SK-N-SH treated with all-trans-retinoic acid at 6 μM for 48 hours (cell line): ENCODE measurements at regions not wholly inside any gene's neighbourhood (a gene's known extent, or its start where the extent isn't known, plus 50 kb on each side); places are given as distances from the start of the nearest gene placed in this dataset.

ENCODE experiments used
- ATAC-seq: fragments of 200-7000 bp; cut with Tn5 transposase; 3 replicates; pipeline ENCODE4 v1.9.1; 2020; ENCODE audit warnings: mild to moderate bottlenecking, moderate library complexity
- ARNTL ChIP-seq: fragments of 450-650 bp; formaldehyde crosslinking; IDR thresholded peaks from 2 replicates; pipeline ENCODE4 v1.5.0; 2020; ENCODE audit warnings: low read depth, mild to moderate bottlenecking, moderate library complexity, borderline replicate concordance
- BACH2 ChIP-seq: fragments of 250-450 bp; sonication (Bioruptor Pico); IDR thresholded peaks from 2 replicates; pipeline ENCODE4 v1.9.0; 2021; ENCODE audit warnings: mild to moderate bottlenecking, borderline replicate concordance
- CSDC2 ChIP-seq: fragments of 250-450 bp; sonication (Bioruptor Pico); IDR thresholded peaks from 2 replicates; pipeline ENCODE4 v1.5.0; 2020; ENCODE audit warnings: mild to moderate bottlenecking, moderate library complexity
- ISL1 ChIP-seq: fragments of 250-450 bp; sonication (Bioruptor Pico); IDR thresholded peaks from 2 replicates; pipeline ENCODE4 v2.1.2; 2022; ENCODE audit warnings: mild to moderate bottlenecking, moderate library complexity
- POU6F1 ChIP-seq: fragments of 250-450 bp; sonication (Bioruptor Pico); IDR thresholded peaks from 2 replicates; pipeline ENCODE4 v1.8.0; 2021; ENCODE audit warnings: low read depth, mild to moderate bottlenecking, moderate library complexity, borderline replicate concordance
- RARB ChIP-seq: fragments of 250-450 bp; sonication (Bioruptor Pico); IDR thresholded peaks from 2 replicates; pipeline ENCODE4 v1.8.0; 2021; ENCODE audit warnings: mild to moderate bottlenecking, moderate library complexity
- SNAI2 ChIP-seq: fragments of 250-450 bp; sonication (Bioruptor Pico); IDR thresholded peaks from 2 replicates; pipeline ENCODE4 v1.5.0; 2020; ENCODE audit warnings: mild to moderate bottlenecking, moderate library complexity
- TOX ChIP-seq: fragments of 250-450 bp; sonication (Bioruptor Pico); IDR thresholded peaks from 2 replicates; pipeline ENCODE4 v1.8.0; 2021; ENCODE audit warnings: mild to moderate bottlenecking, moderate library complexity, borderline replicate concordance
- TSHZ2 ChIP-seq: fragments of 250-450 bp; sonication (Bioruptor Pico); IDR thresholded peaks from 2 replicates; pipeline ENCODE4 v1.5.0; 2020; ENCODE audit warnings: mild to moderate bottlenecking, moderate library complexity
- ZC3H10 ChIP-seq: fragments of 250-450 bp; sonication (Bioruptor Pico); IDR thresholded peaks from 2 replicates; pipeline ENCODE4 v1.5.1; 2021; ENCODE audit warnings: mild to moderate bottlenecking, moderate library complexity
- ZFP3 ChIP-seq: fragments of 250-450 bp; sonication (Bioruptor Pico); IDR thresholded peaks from 2 replicates; pipeline ENCODE4 v1.5.0; 2020; ENCODE audit warnings: mild to moderate bottlenecking, moderate library complexity
- ZFP30 ChIP-seq: fragments of 450-650 bp; formaldehyde crosslinking; IDR thresholded peaks from 2 replicates; pipeline ENCODE4 v1.5.0; 2022; ENCODE audit warnings: mild to moderate bottlenecking, moderate library complexity
- ZNF565 ChIP-seq: fragments of 450-650 bp; formaldehyde crosslinking; conservative IDR thresholded peaks from 2 replicates; pipeline ENCODE4 v1.5.0; 2020; ENCODE audit warnings: low read depth, mild to moderate bottlenecking, moderate library complexity
- ZNF70 ChIP-seq: fragments of 450-650 bp; formaldehyde crosslinking; IDR thresholded peaks from 2 replicates; pipeline ENCODE4 v1.5.0; 2020; ENCODE audit warnings: mild to moderate bottlenecking, moderate library complexity
- TF ChIP-seq, protein P1 (sequence below): fragments of 250-450 bp; sonication (Bioruptor Pico); IDR thresholded peaks from 2 replicates; pipeline ENCODE4 v1.5.1; 2020; ENCODE audit warnings: low read depth, mild to moderate bottlenecking, moderate library complexity
- TF ChIP-seq, protein P2 (sequence below): fragments of 250-450 bp; sonication (Bioruptor Pico); IDR thresholded peaks from 2 replicates; pipeline ENCODE4 v1.5.1; 2021; ENCODE audit warnings: mild to moderate bottlenecking, moderate library complexity
- TF ChIP-seq, protein P3 (sequence below): fragments of 250-450 bp; sonication (Bioruptor Pico); IDR thresholded peaks from 2 replicates; pipeline ENCODE4 v1.8.0; 2020; ENCODE audit warnings: mild to moderate bottlenecking, moderate library complexity, borderline replicate concordance

DNA sequence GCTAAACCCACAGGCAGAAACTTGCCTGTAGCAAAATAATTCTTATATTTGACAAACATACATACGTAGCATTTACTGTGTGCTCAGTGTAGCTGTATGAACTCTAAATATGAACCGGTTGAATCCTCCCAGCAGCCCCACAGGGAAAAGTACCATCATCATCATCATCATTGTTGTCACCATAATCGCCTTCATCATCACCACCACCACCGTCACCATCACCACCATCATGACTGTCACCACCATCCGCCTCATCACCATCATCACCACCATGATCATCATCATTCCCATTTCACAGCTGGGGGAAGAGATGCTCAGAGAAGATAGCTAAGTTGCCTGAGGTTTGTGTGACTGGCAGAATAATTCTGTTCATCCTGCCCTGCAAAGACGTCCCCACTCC, 81.7 kb downstream of the IRF8 start:
- no peak for ATAC-seq
- TF ChIP-seq ISL1 (CRISPR knock-in tag), result no peak
- TF ChIP-seq, protein P1, sequence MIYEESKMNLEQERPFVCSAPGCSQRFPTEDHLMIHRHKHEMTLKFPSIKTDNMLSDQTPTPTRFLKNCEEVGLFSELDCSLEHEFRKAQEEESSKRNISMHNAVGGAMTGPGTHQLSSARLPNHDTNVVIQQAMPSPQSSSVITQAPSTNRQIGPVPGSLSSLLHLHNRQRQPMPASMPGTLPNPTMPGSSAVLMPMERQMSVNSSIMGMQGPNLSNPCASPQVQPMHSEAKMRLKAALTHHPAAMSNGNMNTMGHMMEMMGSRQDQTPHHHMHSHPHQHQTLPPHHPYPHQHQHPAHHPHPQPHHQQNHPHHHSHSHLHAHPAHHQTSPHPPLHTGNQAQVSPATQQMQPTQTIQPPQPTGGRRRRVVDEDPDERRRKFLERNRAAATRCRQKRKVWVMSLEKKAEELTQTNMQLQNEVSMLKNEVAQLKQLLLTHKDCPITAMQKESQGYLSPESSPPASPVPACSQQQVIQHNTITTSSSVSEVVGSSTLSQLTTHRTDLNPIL (CRISPR knock-in tag), result no peak
- no peak for TF ChIP-seq POU6F1
- TF ChIP-seq TSHZ2 (CRISPR knock-in tag), result no peak
- TF ChIP-seq, all 23 proteins: peak for 0

- TF ChIP-seq ZFP30 (CRISPR knock-in tag), result no peak
- TF ChIP-seq ZNF565 (CRISPR knock-in tag), result no peak
- no peak for TF ChIP-seq SNAI2
- no peak for TF ChIP-seq TOX
- no peak for TF ChIP-seq TSHZ2 (CRISPR knock-in tag)
- no peak for TF ChIP-seq RARB (CRISPR knock-in tag)
- TF ChIP-seq CSDC2, result no peak
- TF ChIP-seq, protein P1 (CRISPR knock-in tag), result no peak
- TF ChIP-seq, protein P2, sequence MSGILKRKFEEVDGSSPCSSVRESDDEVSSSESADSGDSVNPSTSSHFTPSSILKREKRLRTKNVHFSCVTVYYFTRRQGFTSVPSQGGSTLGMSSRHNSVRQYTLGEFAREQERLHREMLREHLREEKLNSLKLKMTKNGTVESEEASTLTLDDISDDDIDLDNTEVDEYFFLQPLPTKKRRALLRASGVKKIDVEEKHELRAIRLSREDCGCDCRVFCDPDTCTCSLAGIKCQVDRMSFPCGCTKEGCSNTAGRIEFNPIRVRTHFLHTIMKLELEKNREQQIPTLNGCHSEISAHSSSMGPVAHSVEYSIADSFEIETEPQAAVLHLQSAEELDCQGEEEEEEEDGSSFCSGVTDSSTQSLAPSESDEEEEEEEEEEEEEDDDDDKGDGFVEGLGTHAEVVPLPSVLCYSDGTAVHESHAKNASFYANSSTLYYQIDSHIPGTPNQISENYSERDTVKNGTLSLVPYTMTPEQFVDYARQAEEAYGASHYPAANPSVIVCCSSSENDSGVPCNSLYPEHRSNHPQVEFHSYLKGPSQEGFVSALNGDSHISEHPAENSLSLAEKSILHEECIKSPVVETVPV (CRISPR knock-in tag), result no peak
- no peak for TF ChIP-seq ZFP3
- no peak for TF ChIP-seq BACH2
- no peak for TF ChIP-seq ARNTL
- TF ChIP-seq ISL1 (CRISPR knock-in tag), result no peak
- TF ChIP-seq POU6F1, result no peak
- no peak for TF ChIP-seq ZNF70 (CRISPR knock-in tag)
- no peak for TF ChIP-seq ZC3H10 (CRISPR knock-in tag)
- TF ChIP-seq, protein P3, sequence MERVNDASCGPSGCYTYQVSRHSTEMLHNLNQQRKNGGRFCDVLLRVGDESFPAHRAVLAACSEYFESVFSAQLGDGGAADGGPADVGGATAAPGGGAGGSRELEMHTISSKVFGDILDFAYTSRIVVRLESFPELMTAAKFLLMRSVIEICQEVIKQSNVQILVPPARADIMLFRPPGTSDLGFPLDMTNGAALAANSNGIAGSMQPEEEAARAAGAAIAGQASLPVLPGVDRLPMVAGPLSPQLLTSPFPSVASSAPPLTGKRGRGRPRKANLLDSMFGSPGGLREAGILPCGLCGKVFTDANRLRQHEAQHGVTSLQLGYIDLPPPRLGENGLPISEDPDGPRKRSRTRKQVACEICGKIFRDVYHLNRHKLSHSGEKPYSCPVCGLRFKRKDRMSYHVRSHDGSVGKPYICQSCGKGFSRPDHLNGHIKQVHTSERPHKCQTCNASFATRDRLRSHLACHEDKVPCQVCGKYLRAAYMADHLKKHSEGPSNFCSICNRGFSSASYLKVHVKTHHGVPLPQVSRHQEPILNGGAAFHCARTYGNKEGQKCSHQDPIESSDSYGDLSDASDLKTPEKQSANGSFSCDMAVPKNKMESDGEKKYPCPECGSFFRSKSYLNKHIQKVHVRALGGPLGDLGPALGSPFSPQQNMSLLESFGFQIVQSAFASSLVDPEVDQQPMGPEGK (CRISPR knock-in tag), result no peak
- ATAC-seq, result no peak
Observed at GRCh38 chr16:85981826-85982562, 83.0 kb downstream of the IRF8 start.
